ENCODE measurements at regions not wholly inside any gene's neighbourhood (a gene's known extent, or its start where the extent isn't known, plus 50 kb on each side); places are given as distances from the start of the nearest gene placed in this dataset.
A peak's percentile ranks its signal among the peaks of the same experiment; 100 is the strongest.
"Not testable (repeated sequence)": the region's sequence is repeated elsewhere in the genome, so short reads cannot be mapped to it uniquely, and the experiment has no call there.

DNA sequence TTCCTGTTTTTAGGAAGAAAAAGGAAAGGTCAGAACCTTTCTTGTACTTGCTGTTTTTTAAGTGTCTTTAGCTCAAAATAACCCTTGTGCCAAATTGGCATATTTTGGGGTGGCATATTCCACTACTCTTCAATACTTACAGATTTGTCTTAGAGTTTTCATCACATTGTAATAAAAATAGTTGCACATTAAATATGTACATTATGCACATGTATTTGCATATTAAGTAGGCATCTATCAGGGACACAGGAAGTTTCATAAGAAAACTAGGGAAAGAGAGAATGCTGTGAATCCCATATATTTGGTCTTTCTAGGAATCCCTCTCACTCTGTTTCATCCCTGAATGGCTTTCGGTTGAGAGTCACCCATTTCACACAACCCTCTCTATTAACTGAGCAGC lies 139.6 kb downstream of the LARP7 start:
- DNase-seq = no peak

DNA sequence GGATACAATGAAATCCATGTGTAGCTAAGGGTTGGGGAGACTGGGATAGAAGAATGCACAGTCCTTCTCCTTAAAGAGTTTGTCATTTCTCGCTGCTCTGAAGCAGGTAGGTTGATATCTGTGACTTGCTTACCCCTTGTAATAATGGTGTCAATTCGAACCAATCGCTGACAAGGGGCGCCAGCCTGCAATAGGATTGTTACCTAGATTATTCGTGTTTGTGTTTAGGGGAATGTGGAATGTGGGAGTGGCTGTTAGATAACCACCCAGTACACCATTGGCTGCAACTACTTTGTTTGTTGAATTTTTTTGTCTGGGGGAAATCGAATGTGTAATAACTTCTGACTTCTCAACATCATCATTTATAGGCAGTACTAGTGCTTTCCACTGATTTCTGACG lies 141.6 kb downstream of the LARP7 start:
- no peak for DNase-seq

DNA sequence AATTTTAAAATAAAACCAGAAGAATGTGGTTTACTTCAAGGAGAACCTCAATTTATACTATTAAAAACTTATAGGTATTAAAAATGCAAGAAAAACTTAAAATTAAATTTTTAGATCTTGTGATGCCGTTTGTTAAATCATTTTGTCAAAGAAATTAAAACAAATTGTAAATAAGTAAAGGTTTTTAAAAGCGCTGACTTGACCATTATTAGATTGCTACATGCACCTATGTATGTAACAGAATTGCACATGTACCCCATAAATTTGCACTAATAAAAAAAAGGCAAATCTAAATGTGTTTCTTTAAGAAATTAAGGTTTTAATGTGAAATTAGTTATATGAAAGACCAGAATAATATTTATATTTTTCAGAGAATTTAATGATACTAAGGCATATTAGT lies 156.1 kb downstream of the LARP7 start:
- no peak for DNase-seq

DNA sequence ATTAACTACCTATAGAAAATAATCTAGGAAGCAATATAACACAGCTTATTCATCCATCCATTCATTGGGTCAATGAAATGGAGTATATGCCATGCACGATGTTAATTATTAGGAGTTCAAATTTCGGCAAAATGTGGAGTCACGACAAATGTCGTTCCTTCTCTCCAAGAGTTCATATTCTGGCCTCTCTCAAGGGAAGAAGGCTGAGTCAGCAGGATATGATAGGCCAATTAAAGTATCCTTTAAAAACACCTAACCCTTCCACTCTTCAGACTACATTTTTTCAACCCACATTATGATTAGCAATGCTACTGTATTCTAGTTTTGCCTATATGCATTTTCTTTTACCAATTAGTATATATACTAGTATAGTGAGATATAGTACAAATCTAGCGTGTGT lies 163.1 kb downstream of the LARP7 start:
- no peak for DNase-seq

- no peak for DNase-seq
Observed at GRCh38 chr4:112801341-112801740, 164.4 kb downstream of the LARP7 start.

DNA sequence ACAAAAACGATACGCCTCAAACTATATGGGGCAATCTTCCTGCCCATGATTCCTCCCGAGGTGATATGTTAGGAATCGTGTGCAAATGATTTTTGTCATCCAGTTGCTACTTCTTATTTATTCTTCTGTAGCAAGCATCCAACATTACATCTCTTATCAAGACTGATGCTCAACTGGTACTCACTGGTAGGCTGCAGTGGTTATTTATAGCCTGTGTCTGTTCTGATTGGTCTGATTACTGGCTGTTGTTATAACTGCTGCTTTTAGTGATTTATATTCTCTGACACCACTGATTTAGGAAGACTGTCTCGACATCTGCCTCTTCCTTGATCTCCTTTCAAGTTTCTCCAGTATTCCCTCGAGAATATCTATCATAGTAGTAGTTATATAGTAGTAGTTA lies 165.8 kb downstream of the LARP7 start:
- DNase-seq = no peak

DNA sequence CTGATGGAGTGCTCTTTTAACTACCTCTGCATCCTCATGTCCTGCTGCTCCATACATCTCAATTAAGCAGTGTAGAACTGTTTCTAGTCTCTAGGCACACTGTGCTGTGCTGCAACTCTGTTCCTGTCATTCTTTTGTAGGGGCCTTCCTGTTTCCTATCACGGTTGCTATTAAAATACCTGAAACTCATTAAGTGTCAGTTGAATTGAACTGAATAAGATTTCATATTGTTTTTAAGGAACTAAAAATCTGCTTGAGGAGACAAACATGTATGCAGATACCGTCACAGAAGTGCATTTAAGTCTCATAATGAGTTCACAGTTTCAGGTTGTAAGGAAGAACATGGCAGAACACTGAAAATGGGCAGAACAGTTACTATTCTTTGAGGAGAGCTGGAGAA lies 170.1 kb downstream of the LARP7 start:
- DNase-seq = no peak

DNA sequence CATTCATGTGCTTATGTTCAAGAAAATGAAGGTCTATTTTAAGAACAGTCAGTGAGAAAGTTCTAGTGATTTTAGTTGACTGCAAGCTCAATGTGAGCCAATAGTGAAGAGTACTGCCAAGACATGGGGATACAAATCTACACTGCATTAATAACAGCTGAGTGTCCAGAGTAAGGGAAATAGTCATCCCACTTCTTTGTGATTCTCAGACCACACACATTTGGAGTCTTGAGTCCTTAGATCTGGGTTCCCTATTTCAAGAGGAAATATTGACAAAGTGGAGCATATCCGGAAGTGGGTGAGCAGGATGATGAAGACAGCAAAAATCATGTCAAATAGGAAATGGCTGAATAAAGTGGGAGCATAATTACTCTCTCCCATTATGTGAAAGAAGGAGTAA lies 171.1 kb downstream of the LARP7 start:
- DNase-seq = no peak

DNA sequence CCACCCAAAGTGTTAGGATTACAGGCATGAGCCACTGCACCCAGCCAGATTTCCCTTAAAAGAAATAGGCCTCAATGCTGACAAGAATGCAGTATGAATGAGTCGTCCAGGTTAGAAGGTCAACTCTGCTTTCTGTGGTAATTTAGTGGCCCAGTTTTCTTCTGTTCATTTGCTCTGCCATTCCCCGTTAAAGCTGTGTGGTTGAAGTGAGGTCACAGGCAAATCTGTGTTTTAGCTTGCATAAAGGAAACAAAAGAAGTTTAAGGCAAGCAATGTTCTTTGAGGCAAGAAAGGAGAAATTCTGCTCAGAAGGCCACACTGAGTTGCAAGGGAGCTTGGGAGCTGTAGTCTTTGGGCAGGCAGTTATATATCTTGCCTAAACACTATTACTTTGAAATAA lies 176.8 kb downstream of the LARP7 start:
- DNase-seq = no peak

GRCh38 chr4:112817933-112818593 lies 181.1 kb downstream of the LARP7 start:
- DNase-seq = peak in 1 of 2 donors; percentile 14

GRCh38 chr4:112818594-112818965 lies 181.6 kb downstream of the LARP7 start:
- DNase-seq = no peak

DNA sequence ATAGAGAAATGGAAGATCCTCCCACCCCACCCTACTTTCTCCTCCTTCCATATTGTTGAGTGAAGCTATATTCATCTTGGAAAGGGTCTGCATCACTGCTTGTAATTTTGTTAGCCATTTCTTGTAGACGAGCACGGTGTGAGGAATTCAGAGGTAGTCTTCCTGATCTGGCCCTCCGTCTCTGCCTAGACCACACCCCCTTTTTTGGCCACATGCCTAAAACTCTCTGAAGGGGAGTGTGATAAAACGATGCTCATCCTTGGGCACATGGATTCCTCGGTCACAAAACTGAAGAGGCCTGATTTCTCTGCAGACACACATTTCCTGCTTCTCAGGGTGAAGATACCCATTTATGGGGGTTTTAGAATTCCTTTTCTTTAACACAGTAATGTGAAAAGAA lies 182.8 kb downstream of the LARP7 start:
- DNase-seq = no peak

DNA sequence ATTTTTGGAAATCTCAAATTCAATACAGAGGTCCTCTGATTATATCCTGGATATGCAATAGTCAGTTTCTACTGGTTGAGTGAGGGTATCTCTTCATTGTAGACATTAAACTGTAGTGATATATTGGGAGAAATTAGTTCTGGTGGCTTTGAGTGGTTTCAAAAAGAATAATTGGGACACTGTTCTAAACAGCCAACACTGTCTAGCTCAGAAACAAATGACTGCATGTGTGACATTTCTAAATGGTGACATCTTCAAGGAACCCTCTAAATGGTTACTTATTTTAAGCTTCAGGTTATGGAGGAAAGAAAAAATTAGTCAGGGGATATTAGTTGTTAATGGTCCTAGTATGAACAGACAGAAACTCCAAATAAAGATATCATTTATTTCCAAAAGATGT lies 186.2 kb downstream of the LARP7 start:
- no peak for DNase-seq

- DNase-seq = no peak
Observed at GRCh38 chr4:112823606-112824005, 186.7 kb downstream of the LARP7 start.

GRCh38 chr4:112830753-112831386 lies 193.9 kb downstream of the LARP7 start:
- DNase-seq = no peak

DNA sequence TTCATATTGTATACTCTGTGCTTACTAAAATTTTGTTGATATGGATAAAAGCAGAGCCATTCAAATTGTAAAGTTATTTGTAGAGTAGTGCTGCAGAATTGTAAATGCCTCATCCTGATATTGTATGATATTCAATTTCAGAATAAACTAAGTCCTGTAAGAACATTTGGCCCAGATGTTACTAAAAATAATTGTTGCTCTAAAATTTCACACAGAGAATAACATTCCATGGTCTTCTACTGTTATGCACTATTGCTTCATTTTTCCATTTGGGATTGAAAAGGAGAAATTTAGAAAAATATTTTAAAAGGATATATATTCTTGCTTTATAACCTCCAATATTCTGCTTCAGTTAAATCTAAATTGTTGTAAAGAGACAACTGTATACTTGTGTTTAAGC lies 195.6 kb downstream of the LARP7 start:
- no peak for DNase-seq

DNA sequence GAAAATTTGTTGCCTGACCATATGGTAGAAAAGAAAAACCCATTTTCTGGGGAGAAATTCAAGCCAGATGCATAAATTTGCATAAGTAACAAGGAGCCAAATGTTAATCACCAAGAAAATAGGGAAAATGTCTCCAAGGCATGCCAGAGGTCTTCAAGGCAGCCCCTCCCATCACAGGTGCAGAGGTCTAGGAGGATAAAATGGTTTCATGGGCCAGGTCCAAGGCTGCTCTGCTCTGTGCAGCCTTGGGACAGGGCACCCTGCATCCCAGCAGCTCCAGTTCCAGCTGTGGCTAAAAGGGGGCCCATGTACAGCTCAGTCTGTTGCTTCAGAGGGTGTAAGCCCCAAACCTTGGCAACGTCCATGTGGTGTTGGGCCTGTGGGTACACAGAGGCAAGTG lies 200.0 kb downstream of the LARP7 start:
- no peak for DNase-seq

DNA sequence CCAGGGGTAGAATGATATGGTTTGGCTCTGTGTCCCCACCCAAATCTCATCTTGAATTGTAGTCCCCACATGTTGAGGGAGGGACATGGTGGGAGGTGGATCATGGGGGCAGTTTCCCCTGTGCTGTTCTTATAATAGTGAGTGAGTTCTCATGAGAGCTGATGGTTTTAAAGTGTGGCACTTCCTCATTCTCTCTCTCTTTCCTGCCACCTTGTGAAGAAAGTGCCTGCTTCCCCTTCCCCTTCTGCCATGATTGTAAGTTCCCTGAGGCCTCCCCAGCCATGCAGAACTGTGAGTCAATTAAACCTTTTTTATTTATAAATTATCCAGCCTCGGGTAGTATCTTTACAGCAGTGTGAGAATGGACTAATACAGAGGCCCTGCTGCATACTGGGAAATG lies 201.1 kb downstream of the LARP7 start:
- DNase-seq = not testable (repeated sequence)

DNA sequence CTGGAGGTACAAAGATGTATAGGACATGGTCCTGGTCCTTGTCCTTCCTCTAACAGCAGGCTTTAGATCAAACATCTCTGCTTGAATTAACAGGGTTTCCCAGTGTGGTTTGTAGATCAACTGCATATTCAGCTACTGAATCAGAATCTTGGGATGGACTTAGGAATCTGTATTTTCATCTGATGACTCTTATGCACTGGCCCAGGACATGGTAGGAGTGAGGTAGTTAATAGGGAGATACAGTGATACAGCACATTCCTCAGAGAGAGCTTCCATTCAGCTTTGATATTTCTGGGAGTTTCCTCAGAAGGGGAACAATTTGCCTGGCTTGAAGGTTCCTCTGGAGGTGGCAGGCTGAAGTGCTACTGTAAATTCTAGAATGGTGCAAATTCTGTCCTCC lies 203.1 kb downstream of the LARP7 start:
- no peak for DNase-seq

GRCh38 chr4:112840619-112841018 lies 203.7 kb downstream of the LARP7 start:
- no peak for DNase-seq

DNA sequence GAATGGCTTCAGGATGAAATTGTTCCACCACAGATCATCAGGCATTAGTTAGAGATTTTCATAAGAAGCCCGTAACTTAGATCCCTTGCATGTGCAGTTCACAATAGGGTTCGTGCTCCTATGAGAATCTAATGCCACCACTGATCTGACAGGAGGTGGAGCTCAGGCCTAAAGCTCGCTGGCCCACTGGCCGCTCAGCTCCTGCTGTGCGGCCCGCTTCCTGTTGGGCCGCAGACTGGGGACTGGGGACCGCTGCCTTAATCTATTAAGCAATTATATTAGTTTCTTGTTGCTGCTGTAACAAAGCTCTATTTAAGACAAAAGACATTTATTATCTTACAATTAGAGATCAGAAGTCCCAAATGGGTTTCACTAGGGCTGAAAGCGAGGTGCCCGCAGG lies 205.6 kb downstream of the LARP7 start:
- DNase-seq = no peak

DNA sequence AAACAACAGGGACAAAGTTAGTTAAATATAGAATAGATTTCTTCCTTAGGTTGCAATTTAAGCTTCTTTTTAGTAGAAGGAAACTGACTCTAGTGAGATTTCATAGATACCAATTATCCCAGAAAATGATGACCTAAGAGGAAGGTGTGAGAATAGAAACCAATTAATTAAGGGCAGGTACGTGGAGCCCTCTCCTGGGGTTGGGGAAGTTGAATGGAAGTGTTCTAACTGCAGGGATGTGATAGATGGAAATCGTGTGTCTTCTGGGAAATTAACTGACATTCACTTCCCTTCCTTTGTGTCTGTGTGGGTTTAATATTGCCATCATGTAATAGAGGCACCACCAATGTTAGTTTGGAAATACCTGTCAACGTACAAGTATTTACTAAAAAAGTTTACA lies 204.1 kb upstream of the ANK2 start:
- no peak for DNase-seq

GRCh38 chr4:112847045-112847444 lies 202.4 kb upstream of the ANK2 start:
- DNase-seq = no peak

GRCh38 chr4:112847781-112848180 lies 201.7 kb upstream of the ANK2 start:
- DNase-seq = no peak

- DNase-seq = no peak
Observed at GRCh38 chr4:112848911-112849310, 200.5 kb upstream of the ANK2 start.

Data from CD4-positive, alpha-beta T cell treated with Interleukin-4 for 1 hour (primary cell).